Peyer's patch (tissue), 4 donors: ENCODE measurements at regions not wholly inside any gene's neighbourhood (a gene's known extent, or its start where the extent isn't known, plus 50 kb on each side); places are given as distances from the start of the nearest gene placed in this dataset.

Source experiments
- CTCF ChIP-seq, 6 experiments: fragments of 450-650 bp in 4 of 6; fragments of 200-600 bp in 2 of 6; sonication (generic) in 1 of 6; IDR thresholded peaks; one replicate each; pipeline ENCODE4 v1.5.1; 2017 to 2019; ENCODE audit warnings: antibody characterized with exemption in 6 of 6, mild to moderate bottlenecking in 3 of 6, moderate library complexity in 1 of 6
- POLR2A ChIP-seq, 2 donors: fragments of 450-650 bp; IDR thresholded peaks; one replicate each; pipeline ENCODE4 v1.5.1; 2017; ENCODE audit warnings: antibody characterized with exemption in 2 of 2, mild to moderate bottlenecking in 2 of 2, moderate library complexity in 2 of 2

- TF ChIP-seq CTCF (IDR thresholded peaks at IDR 0.05) = no peak
- TF ChIP-seq POLR2A (IDR thresholded peaks at IDR 0.05) = no peak
Measured at GRCh38 chr12:114136631-114137030, 170.5 kb upstream of the RBM19 start.
